ENCODE measurements at regions not wholly inside any gene's neighbourhood (a gene's known extent, or its start where the extent isn't known, plus 50 kb on each side); places are given as distances from the start of the nearest gene placed in this dataset.

DNA sequence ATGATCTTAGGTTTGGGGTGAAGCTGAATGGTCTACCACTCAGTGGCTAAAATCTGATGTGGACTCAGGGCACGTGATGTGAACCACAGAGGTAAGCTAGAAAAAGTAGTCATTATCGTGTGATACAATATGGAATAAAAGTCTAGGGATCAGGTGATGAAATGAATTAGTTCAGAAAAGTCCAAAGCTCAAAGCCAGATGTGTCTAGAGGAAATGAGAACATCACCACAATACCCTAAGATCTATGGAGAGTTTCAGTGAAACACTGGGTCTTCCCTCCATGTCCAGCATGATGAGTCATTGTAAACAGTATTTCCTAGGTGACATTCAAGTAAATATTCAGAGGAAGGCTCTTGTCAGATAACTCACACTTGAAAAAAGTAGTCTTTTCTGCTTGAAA lies 1257.4 kb upstream of the ZEB2 start:
- no peaks in the 10 kb centered on the region for H3K36me3 ChIP-seq (ENCODE audit: insufficient read depth in 1 of 2, low read depth in 1 of 2)
- TF ChIP-seq CTCF (IDR thresholded peaks at IDR 0.05): no peak
- no peak overlapping the region for H3K27ac ChIP-seq
- 87 to 94% (median 91%) methylated on average over 2 of the region's 2 CpGs for WGBS, 3 donors
- no peaks in the 10 kb centered on the region for H3K9me3 ChIP-seq
- H3K27me3 ChIP-seq (ENCODE audit: insufficient read depth in 3 of 3, low read length in 2 of 3): no peaks in the 10 kb centered on the region
- H3K4me1 ChIP-seq: no peaks in the 10 kb centered on the region
- intact Hi-C loops (cut with DNase I): no loop called here
- ATAC-seq (no peak), DNase-seq (no peak)
- no peak overlapping the region for H3K4me3 ChIP-seq

DNA sequence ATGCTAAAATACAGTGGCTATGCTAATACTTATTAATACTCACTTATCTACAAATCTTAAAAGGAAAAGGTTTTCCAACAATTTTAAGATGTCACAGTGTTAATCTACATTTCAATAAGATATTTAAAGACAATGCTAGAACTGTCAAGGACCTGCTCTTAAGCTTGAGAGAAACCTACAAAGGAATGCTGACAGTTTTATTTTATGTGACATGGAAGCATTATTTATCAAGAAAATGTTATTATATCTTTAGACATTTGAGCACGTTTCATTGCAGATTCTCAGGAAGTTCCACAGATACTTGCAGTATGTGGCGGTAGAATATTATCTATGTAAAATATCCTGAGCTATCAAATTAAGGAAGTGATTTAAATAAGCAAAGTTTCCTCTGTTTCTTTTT lies 1255.7 kb upstream of the ZEB2 start:
- TF ChIP-seq CTCF (IDR thresholded peaks at IDR 0.05): no peak
- ATAC-seq (no peak), DNase-seq (no peak)
- H3K27ac ChIP-seq: no peak overlapping the region
- H3K9me3 ChIP-seq: no peaks in the 10 kb centered on the region
- no peaks in the 10 kb centered on the region for H3K4me1 ChIP-seq
- 74 to 87% (median 74%) methylated on average over 2 of the region's 2 CpGs for WGBS, 3 donors
- no peak overlapping the region for H3K4me3 ChIP-seq
- no peaks in the 10 kb centered on the region for H3K36me3 ChIP-seq (ENCODE audit: insufficient read depth in 1 of 2, low read depth in 1 of 2)
- H3K27me3 ChIP-seq (ENCODE audit: insufficient read depth in 3 of 3, low read length in 2 of 3): no peaks in the 10 kb centered on the region
- intact Hi-C loops (cut with DNase I): no loop called here

- H3K4me1 ChIP-seq: no peaks in the 10 kb centered on the region
- intact Hi-C loops (cut with DNase I): no loop called here
- no peak overlapping the region for H3K27ac ChIP-seq
- H3K27me3 ChIP-seq (ENCODE audit: insufficient read depth in 3 of 3, low read length in 2 of 3): no peaks in the 10 kb centered on the region
- H3K36me3 ChIP-seq (ENCODE audit: insufficient read depth in 1 of 2, low read depth in 1 of 2): no peaks in the 10 kb centered on the region
- no peak overlapping the region for H3K4me3 ChIP-seq
- H3K9me3 ChIP-seq: no peaks in the 10 kb centered on the region
- DNase-seq (no peak), ATAC-seq (no peak)
- no peak for TF ChIP-seq CTCF (IDR thresholded peaks at IDR 0.05)
These were observed 1251.6 kb upstream of the ZEB2 start for GRCh38 chr2:145771525-145771924.

- no peak overlapping the region for H3K27ac ChIP-seq
- intact Hi-C loops (cut with DNase I): no loop called here
- no peak for TF ChIP-seq CTCF (IDR thresholded peaks at IDR 0.05)
- no peak for ATAC-seq
- no peaks in the 10 kb centered on the region for H3K27me3 ChIP-seq (ENCODE audit: insufficient read depth in 3 of 3, low read length in 2 of 3)
- no peak for DNase-seq
- H3K4me1 ChIP-seq: no peaks in the 10 kb centered on the region
- WGBS, 3 donors: 77 to 83% (median 79%) methylated on average over 5 of the region's 5 CpGs
- H3K4me3 ChIP-seq: no peak overlapping the region
- H3K9me3 ChIP-seq: no peaks in the 10 kb centered on the region
- no peaks in the 10 kb centered on the region for H3K36me3 ChIP-seq (ENCODE audit: insufficient read depth in 1 of 2, low read depth in 1 of 2)
These were observed 1249.2 kb upstream of the ZEB2 start for GRCh38 chr2:145769011-145769716.

- H3K4me3 ChIP-seq: no peak overlapping the region
- DNase-seq (no peak), ATAC-seq (no peak)
- WGBS, 3 donors: 91 to 95% (median 94%) methylated on average over 1 of the region's 1 CpG
- no peaks in the 10 kb centered on the region for H3K27me3 ChIP-seq (ENCODE audit: insufficient read depth in 3 of 3, low read length in 2 of 3)
- TF ChIP-seq CTCF (IDR thresholded peaks at IDR 0.05): no peak
- no peaks in the 10 kb centered on the region for H3K4me1 ChIP-seq
- no peaks in the 10 kb centered on the region for H3K9me3 ChIP-seq
- H3K36me3 ChIP-seq (ENCODE audit: insufficient read depth in 1 of 2, low read depth in 1 of 2): no peaks in the 10 kb centered on the region
- intact Hi-C loops (cut with DNase I): no loop called here
- no peak overlapping the region for H3K27ac ChIP-seq
These were observed 1246.0 kb upstream of the ZEB2 start for GRCh38 chr2:145765874-145766273.

Data from psoas muscle (tissue), 7 donors.